Endothelial cell of umbilical vein (primary cell): ENCODE measurements at regions not wholly inside any gene's neighbourhood (a gene's known extent, or its start where the extent isn't known, plus 50 kb on each side); places are given as distances from the start of the nearest gene placed in this dataset.

ENCODE experiments used
- BruUV-seq: library from RNA; stranded (reverse); fragments of 400-500 nt; replicated peaks from 2 replicates; lab custom pipeline; 2021; lab: Mats Ljungman, UMichigan
- CTCF ChIA-PET: fragments of 300-600, 350-600 bp; sonication (Branson Sonifier 250); formaldehyde crosslinking; loops from one replicate; lab custom pipeline; 2021; ENCODE audit warnings: antibody characterized with exemption, inconsistent platforms; lab: Charles Lee
- POLR2A ChIA-PET: fragments of 300-600, 350-600 bp; sonication (Branson Sonifier 250); formaldehyde crosslinking; loops from one replicate; lab custom pipeline; 2021; ENCODE audit warnings: antibody characterized with exemption, inconsistent platforms; lab: Charles Lee
- DNase-seq: peaks from one replicate; pipeline ENCODE4 v3.0.0-alpha.2; 2011; ENCODE audit warnings: low read depth, low spot score
- FAIRE-seq: peaks from 2 replicates; lab custom pipeline; 2011; peaks lifted over from hg19 to GRCh38; lab: Jason Lieb, UNC
- H2AFZ ChIP-seq: 2 replicates; pipeline ENCODE4 v1.6.0; 2012; ENCODE audit warnings: low read depth, low read length, control low read depth, inconsistent platforms
- H3K27ac ChIP-seq: 2 replicates; pipeline ENCODE4 v1.5.1; 2011; ENCODE audit warnings: low read depth, mild to moderate bottlenecking, control low read depth, low read length, moderate library complexity; ENCODE audit not compliant: insufficient read depth
- H3K27me3 ChIP-seq, 2 experiments: 2 replicates each; pipeline versions ENCODE4 v1.6.0 to v1.6.1; 2011; ENCODE audit warnings: low read length in 2 of 2, mixed read lengths in 1 of 2; ENCODE audit not compliant: control insufficient read depth in 2 of 2, insufficient read depth in 2 of 2
- H3K36me3 ChIP-seq, 2 experiments: 2 replicates in 1 of 2; 3 replicates in 1 of 2; pipeline ENCODE4 v1.5.1; 2011; ENCODE audit warnings: low read length in 2 of 2, mild to moderate bottlenecking in 1 of 2, moderate library complexity in 1 of 2; ENCODE audit not compliant: control insufficient read depth in 2 of 2, insufficient read depth in 2 of 2; ENCODE audit errors: extremely low read depth in 1 of 2
- H3K4me1 ChIP-seq: 3 replicates; pipeline ENCODE4 v1.5.1; 2011; ENCODE audit warnings: mild to moderate bottlenecking, low read length; ENCODE audit not compliant: control insufficient read depth, insufficient read depth; ENCODE audit errors: extremely low read depth
- H3K4me2 ChIP-seq: 2 replicates; pipeline ENCODE4 v1.6.1; 2011; ENCODE audit warnings: low read length, control low read depth, mixed read lengths; ENCODE audit not compliant: insufficient read depth
- H3K4me3 ChIP-seq, 3 experiments: fragments of 200-600 bp in 1 of 3; sonication (generic), shearing (Covaris generic) in 1 of 3; replicated peaks in 1 of 3; 2 replicates each; pipeline ENCODE4 v1.5.1; 2011 to 2016; ENCODE audit warnings: control low read depth in 3 of 3, low read length in 3 of 3, mild to moderate bottlenecking in 2 of 3, inconsistent platforms in 1 of 3, low read depth in 1 of 3, moderate library complexity in 1 of 3; ENCODE audit not compliant: insufficient read depth in 1 of 3
- H3K79me2 ChIP-seq: 2 replicates; pipeline ENCODE4 v1.6.0; 2012; ENCODE audit warnings: low read length, inconsistent platforms; ENCODE audit not compliant: control insufficient read depth, insufficient read depth
- H3K9ac ChIP-seq: replicated peaks from 2 replicates; pipeline ENCODE3; 2011; ENCODE audit warnings: low read length, control low read depth; ENCODE audit not compliant: insufficient read depth; ENCODE audit errors: extremely low read depth
- H3K9me1 ChIP-seq: replicated peaks from 3 replicates; pipeline ENCODE4 v1.6.0; 2011; ENCODE audit warnings: mild to moderate bottlenecking, low read length; ENCODE audit not compliant: control insufficient read depth, insufficient read depth; ENCODE audit errors: extremely low read depth
- H3K9me3 ChIP-seq: replicated peaks from 2 replicates; pipeline ENCODE4 v1.5.1; 2012; ENCODE audit warnings: low read length, inconsistent platforms; ENCODE audit not compliant: control insufficient read depth, insufficient read depth
- H4K20me1 ChIP-seq: replicated peaks from 2 replicates; pipeline ENCODE3; 2011; ENCODE audit warnings: mild to moderate bottlenecking, low read length; ENCODE audit not compliant: control insufficient read depth, insufficient read depth; ENCODE audit errors: extremely low read depth
- EZH2 ChIP-seq: IDR thresholded peaks from 2 replicates; pipeline ENCODE4 v1.6.1; 2012; ENCODE audit warnings: borderline replicate concordance, low read depth, mild to moderate bottlenecking, moderate library complexity, low read length, inconsistent platforms; ENCODE audit not compliant: severe bottlenecking
- FOS ChIP-seq: IDR thresholded peaks from 2 replicates; pipeline ENCODE4 v1.6.1; 2011; ENCODE audit warnings: mild to moderate bottlenecking, low read length, moderate library complexity, borderline replicate concordance; ENCODE audit not compliant: insufficient read depth
- GATA2 ChIP-seq: IDR thresholded peaks from 2 replicates; pipeline ENCODE4 v1.7.0; 2011; ENCODE audit warnings: low read depth, mild to moderate bottlenecking, moderate library complexity, mixed read lengths, low read length; ENCODE audit not compliant: insufficient read length, insufficient read depth
- JUN ChIP-seq: IDR thresholded peaks from 2 replicates; pipeline ENCODE4 v1.6.1; 2011; ENCODE audit warnings: borderline replicate concordance, low read depth; ENCODE audit not compliant: insufficient read length, insufficient read depth
- MYC ChIP-seq: IDR thresholded peaks from one replicate; pipeline ENCODE4 v1.6.1; 2011; ENCODE audit warnings: mild to moderate bottlenecking, low read depth, low read length
- POLR2A ChIP-seq: IDR thresholded peaks from 2 replicates; pipeline ENCODE4 v1.6.1; 2012; ENCODE audit warnings: low read depth, mild to moderate bottlenecking, control low read depth, low read length
- POLR2AphosphoS5 ChIP-seq: IDR thresholded peaks from 2 replicates; pipeline ENCODE4 v1.6.1; 2012; ENCODE audit warnings: low read depth, mild to moderate bottlenecking, control low read depth, low read length, moderate library complexity; ENCODE audit not compliant: insufficient read depth
- dilution Hi-C: fragments of 300-500 bp; cut with MboI; formaldehyde crosslinking; loops from one replicate; pipeline ENCODE4 v1.15.0; 2019; ENCODE audit warnings: low sequenced_read_pairs; ENCODE audit not compliant: extremely low pct_ligation_motif_present
- intact Hi-C: fragments of 100-400 bp; cut with micrococcal nuclease; formaldehyde crosslinking; loops from one replicate; pipeline ENCODE4 v1.10.0; 2022
- TF ChIP-seq, protein P1 (sequence below): IDR thresholded peaks from 2 replicates; pipeline ENCODE4 v1.6.1; 2011; ENCODE audit not compliant: insufficient read depth, insufficient read length
- TF ChIP-seq, protein P2 (sequence below), 2 donors: IDR thresholded peaks; 1 replicate in 1 of 2; 2 replicates in 1 of 2; pipeline ENCODE4 v1.5.1; 2011; ENCODE audit warnings: low read length in 2 of 2, mild to moderate bottlenecking in 2 of 2, moderate library complexity in 2 of 2, control low read depth in 1 of 2, inconsistent platforms in 1 of 2, low read depth in 1 of 2; ENCODE audit not compliant: insufficient read depth in 1 of 2; ENCODE audit errors: extremely low read depth in 1 of 2

DNA sequence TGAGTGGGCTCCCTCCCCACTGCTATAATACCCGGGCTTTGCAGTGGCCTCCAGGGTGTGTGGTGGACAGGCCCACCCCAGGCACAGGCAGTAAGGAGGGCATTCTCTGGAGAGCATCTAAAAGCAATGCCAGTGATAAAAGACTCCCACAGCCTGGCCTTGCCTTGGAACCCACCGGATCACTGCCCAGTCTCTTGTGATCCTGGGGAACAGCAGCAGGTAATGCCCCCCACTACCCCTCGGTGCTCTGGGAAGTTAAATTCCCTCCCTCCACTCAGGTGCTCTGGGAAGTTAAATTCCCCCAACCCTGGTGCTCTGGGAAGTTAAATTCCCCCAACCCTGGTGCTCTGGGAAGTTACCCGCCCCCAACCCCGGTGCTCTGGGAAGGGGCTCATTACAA is 565.2 kb downstream of the TCERG1L start:
- dilution Hi-C loops (no loop called here), intact Hi-C loops (no loop called here)
- no TSS peak for BruUV-seq
- Histone ChIP-seq H3K4me1 (no peaks in the 10 kb centered on the region), H3K9me3 (peaks cover 7% of the 10 kb centered on the region), H3K79me2 (no peaks in the 10 kb centered on the region), H3K36me3 (no peaks in the 10 kb centered on the region), H2AFZ (no peak overlapping the region), H3K27me3 (no peaks in the 10 kb centered on the region), H3K4me2 (no peak overlapping the region), H3K9ac (no peak overlapping the region), H3K4me3 (no peak overlapping the region), H4K20me1 (no peaks in the 10 kb centered on the region), H3K27ac (no peak overlapping the region), H3K9me1 (no peaks in the 10 kb centered on the region)
- FAIRE-seq (no peak), DNase-seq (no peak)
- ChIA-PET POLR2A (no interaction called here), CTCF (no interaction called here)
- TF ChIP-seq EZH2 (no peak), POLR2AphosphoS5 (no peak), JUN (no peak), FOS (no peak), POLR2A (no peak), GATA2 (no peak), MYC (no peak)
- TF ChIP-seq, protein P1, sequence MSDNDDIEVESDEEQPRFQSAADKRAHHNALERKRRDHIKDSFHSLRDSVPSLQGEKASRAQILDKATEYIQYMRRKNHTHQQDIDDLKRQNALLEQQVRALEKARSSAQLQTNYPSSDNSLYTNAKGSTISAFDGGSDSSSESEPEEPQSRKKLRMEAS = no peak
- TF ChIP-seq, protein P2, sequence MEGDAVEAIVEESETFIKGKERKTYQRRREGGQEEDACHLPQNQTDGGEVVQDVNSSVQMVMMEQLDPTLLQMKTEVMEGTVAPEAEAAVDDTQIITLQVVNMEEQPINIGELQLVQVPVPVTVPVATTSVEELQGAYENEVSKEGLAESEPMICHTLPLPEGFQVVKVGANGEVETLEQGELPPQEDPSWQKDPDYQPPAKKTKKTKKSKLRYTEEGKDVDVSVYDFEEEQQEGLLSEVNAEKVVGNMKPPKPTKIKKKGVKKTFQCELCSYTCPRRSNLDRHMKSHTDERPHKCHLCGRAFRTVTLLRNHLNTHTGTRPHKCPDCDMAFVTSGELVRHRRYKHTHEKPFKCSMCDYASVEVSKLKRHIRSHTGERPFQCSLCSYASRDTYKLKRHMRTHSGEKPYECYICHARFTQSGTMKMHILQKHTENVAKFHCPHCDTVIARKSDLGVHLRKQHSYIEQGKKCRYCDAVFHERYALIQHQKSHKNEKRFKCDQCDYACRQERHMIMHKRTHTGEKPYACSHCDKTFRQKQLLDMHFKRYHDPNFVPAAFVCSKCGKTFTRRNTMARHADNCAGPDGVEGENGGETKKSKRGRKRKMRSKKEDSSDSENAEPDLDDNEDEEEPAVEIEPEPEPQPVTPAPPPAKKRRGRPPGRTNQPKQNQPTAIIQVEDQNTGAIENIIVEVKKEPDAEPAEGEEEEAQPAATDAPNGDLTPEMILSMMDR (IDR thresholded peaks at IDR 0.05; ENCODE audit: extremely low read depth in 1 of 2, insufficient read depth in 1 of 2, low read depth in 1 of 2, low read length in 2 of 2) = no peak
